GM12892 (cell line): ENCODE measurements at regions not wholly inside any gene's neighbourhood (a gene's known extent, or its start where the extent isn't known, plus 50 kb on each side); places are given as distances from the start of the nearest gene placed in this dataset.

Experiments
- DNase-seq: peaks from one replicate; pipeline ENCODE4 v3.0.0; 2011; ENCODE audit not compliant: insufficient read length
- FAIRE-seq: peaks from 2 replicates; lab custom pipeline; 2011; peaks lifted over from hg19 to GRCh38; lab: Jason Lieb, UNC
- POLR2A ChIP-seq: IDR thresholded peaks from 2 replicates; pipeline ENCODE4 v1.6.1; 2011; ENCODE audit warnings: low read depth, low read length, control low read depth
- POLR2AphosphoS5 ChIP-seq: IDR thresholded peaks from 2 replicates; pipeline ENCODE4 v1.6.1; 2011; ENCODE audit warnings: low read depth, low read length, control low read depth
- TAF1 ChIP-seq: IDR thresholded peaks from 2 replicates; pipeline ENCODE4 v1.6.1; 2011; ENCODE audit warnings: low read depth, mild to moderate bottlenecking, control low read depth, low read length, borderline replicate concordance

- DNase-seq (no peak), FAIRE-seq (no peak)
- TF ChIP-seq POLR2AphosphoS5 (no peak), TAF1 (no peak), POLR2A (no peak)
Measured at GRCh38 chr4:157576671-157577217, 356.2 kb downstream of the GRIA2 start.

- no peak for FAIRE-seq
- TF ChIP-seq TAF1: no peak
- no peak for TF ChIP-seq POLR2AphosphoS5
- TF ChIP-seq POLR2A: no peak
- no peak for DNase-seq
Measured at GRCh38 chr4:157575339-157575738, 354.8 kb downstream of the GRIA2 start.

GRCh38 chr4:157574606-157575005 is 354.1 kb downstream of the GRIA2 start:
- no peak for DNase-seq
- TF ChIP-seq POLR2AphosphoS5 (no peak), TAF1 (no peak), POLR2A (no peak)
- FAIRE-seq: no peak

- TF ChIP-seq TAF1 (no peak), POLR2A (no peak), POLR2AphosphoS5 (no peak)
- no peak for FAIRE-seq
- DNase-seq: no peak
Measured at GRCh38 chr4:157572951-157573350, 352.4 kb downstream of the GRIA2 start.

GRCh38 chr4:157572284-157572683 is 351.8 kb downstream of the GRIA2 start:
- DNase-seq (no peak), FAIRE-seq (no peak)
- no peak for TF ChIP-seq TAF1
- no peak for TF ChIP-seq POLR2A
- no peak for TF ChIP-seq POLR2AphosphoS5

GRCh38 chr4:157564771-157565170 is 344.2 kb downstream of the GRIA2 start:
- no peak for TF ChIP-seq POLR2A
- TF ChIP-seq TAF1: no peak
- TF ChIP-seq POLR2AphosphoS5: no peak
- FAIRE-seq (no peak), DNase-seq (no peak)

GRCh38 chr4:157564218-157564617 is 343.7 kb downstream of the GRIA2 start:
- TF ChIP-seq POLR2AphosphoS5 (no peak), POLR2A (no peak), TAF1 (no peak)
- no peak for FAIRE-seq
- no peak for DNase-seq

GRCh38 chr4:157558016-157558415 is 337.5 kb downstream of the GRIA2 start:
- FAIRE-seq (no peak), DNase-seq (no peak)
- TF ChIP-seq POLR2AphosphoS5: no peak
- TF ChIP-seq TAF1: no peak
- no peak for TF ChIP-seq POLR2A

- DNase-seq: no peak
- no peak for TF ChIP-seq TAF1
- TF ChIP-seq POLR2AphosphoS5: no peak
- no peak for FAIRE-seq
Measured at GRCh38 chr4:157550028-157550427, 329.5 kb downstream of the GRIA2 start.

GRCh38 chr4:157527954-157528353 is 307.4 kb downstream of the GRIA2 start:
- TF ChIP-seq POLR2AphosphoS5: no peak
- DNase-seq (no peak), FAIRE-seq (no peak)

GRCh38 chr4:157521906-157522305 is 301.4 kb downstream of the GRIA2 start:
- no peak for TF ChIP-seq TAF1
- no peak for TF ChIP-seq POLR2AphosphoS5
- FAIRE-seq (no peak), DNase-seq (no peak)

GRCh38 chr4:157514711-157515110 is 294.2 kb downstream of the GRIA2 start:
- no peak for TF ChIP-seq TAF1
- no peak for TF ChIP-seq POLR2AphosphoS5
- TF ChIP-seq POLR2A: no peak
- no peak for DNase-seq
- no peak for FAIRE-seq

GRCh38 chr4:157509341-157509740 is 288.8 kb downstream of the GRIA2 start:
- no peak for TF ChIP-seq TAF1
- TF ChIP-seq POLR2A: no peak
- no peak for TF ChIP-seq POLR2AphosphoS5
- FAIRE-seq (no peak), DNase-seq (no peak)
